Upper lobe of left lung (tissue), 4 donors: ENCODE measurements at regions not wholly inside any gene's neighbourhood (a gene's known extent, or its start where the extent isn't known, plus 50 kb on each side); places are given as distances from the start of the nearest gene placed in this dataset.

ENCODE experiments used
- CTCF ChIP-seq, 6 experiments: fragments of 450-650 bp in 4 of 6; fragments of 200-600 bp in 2 of 6; sonication (generic) in 2 of 6; IDR thresholded peaks; one replicate each; pipeline ENCODE4 v1.5.1; 2016 to 2019; ENCODE audit warnings: antibody characterized with exemption in 6 of 6
- POLR2A ChIP-seq, 4 donors: fragments of 450-650 bp; IDR thresholded peaks; one replicate each; pipeline ENCODE4 v1.5.1; 2016 to 2017; ENCODE audit warnings: antibody characterized with exemption in 4 of 4, mild to moderate bottlenecking in 2 of 4
- POLR2AphosphoS5 ChIP-seq, 2 donors: sonication (generic); formaldehyde crosslinking; IDR thresholded peaks; one replicate each; pipeline ENCODE4 v1.5.1; 2017; ENCODE audit warnings: antibody characterized with exemption in 2 of 2

- no peak for TF ChIP-seq CTCF (IDR thresholded peaks at IDR 0.05)
- no peak for TF ChIP-seq POLR2A (IDR thresholded peaks at IDR 0.05)
- TF ChIP-seq POLR2AphosphoS5 (IDR thresholded peaks at IDR 0.05), result no peak
These were observed 993.3 kb downstream of the BRD1 start for GRCh38 chr22:48834404-48834803.
